Right lobe of liver (tissue), 4 donors: ENCODE measurements at regions not wholly inside any gene's neighbourhood (a gene's known extent, or its start where the extent isn't known, plus 50 kb on each side); places are given as distances from the start of the nearest gene placed in this dataset.

Experiments
- CTCF ChIP-seq, 4 donors: fragments of 200-600 bp in 3 of 4; fragments of 450-650 bp in 1 of 4; IDR thresholded peaks; one replicate each; pipeline versions ENCODE4 v1.5.1 to v1.8.0; 2016 to 2022; ENCODE audit warnings: antibody characterized with exemption in 4 of 4, mild to moderate bottlenecking in 2 of 4
- POLR2A ChIP-seq: fragments of 450-650 bp; IDR thresholded peaks from one replicate; pipeline ENCODE4 v1.6.1; 2017; ENCODE audit warnings: antibody characterized with exemption, mild to moderate bottlenecking
- donor health status: DM: no; HTN: no; CAD: no.
- donor health status: DM: no; HTN: no; CAD: no.
- donor health status: DM: no; HTN: yes; CAD: no.

- no peak for TF ChIP-seq CTCF (IDR thresholded peaks at IDR 0.05)
- no peak for TF ChIP-seq POLR2A
These were observed 144.5 kb upstream of the BCL6 start for GRCh38 chr3:187889601-187890404.
